ENCODE measurements at regions not wholly inside any gene's neighbourhood (a gene's known extent, or its start where the extent isn't known, plus 50 kb on each side); places are given as distances from the start of the nearest gene placed in this dataset.

DNA sequence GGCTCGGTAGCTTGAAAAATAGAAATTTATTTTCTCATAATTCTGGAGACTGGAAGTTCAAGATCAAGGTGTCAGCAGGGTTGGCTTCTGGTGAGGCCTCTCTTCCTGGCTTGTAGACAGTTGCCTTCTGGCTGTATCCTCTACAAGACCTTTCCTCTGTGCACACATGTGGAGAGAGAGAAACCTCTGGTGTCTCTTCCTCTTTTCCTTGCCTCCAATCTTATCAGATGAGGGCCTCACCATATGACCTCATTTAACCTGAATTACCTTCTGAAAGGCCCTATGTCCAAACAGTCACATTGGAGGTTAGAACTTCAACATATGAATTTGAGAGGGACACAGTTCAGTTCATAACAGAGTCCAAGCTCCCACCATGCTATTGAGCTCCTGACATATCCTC is 166.4 kb downstream of the TTC8 start:
- no peaks in the 10 kb centered on the region for H3K4me1 ChIP-seq (ENCODE audit: control insufficient read depth in 1 of 2, insufficient read depth in 2 of 2, low read length in 2 of 2)
- TF ChIP-seq, protein P1, sequence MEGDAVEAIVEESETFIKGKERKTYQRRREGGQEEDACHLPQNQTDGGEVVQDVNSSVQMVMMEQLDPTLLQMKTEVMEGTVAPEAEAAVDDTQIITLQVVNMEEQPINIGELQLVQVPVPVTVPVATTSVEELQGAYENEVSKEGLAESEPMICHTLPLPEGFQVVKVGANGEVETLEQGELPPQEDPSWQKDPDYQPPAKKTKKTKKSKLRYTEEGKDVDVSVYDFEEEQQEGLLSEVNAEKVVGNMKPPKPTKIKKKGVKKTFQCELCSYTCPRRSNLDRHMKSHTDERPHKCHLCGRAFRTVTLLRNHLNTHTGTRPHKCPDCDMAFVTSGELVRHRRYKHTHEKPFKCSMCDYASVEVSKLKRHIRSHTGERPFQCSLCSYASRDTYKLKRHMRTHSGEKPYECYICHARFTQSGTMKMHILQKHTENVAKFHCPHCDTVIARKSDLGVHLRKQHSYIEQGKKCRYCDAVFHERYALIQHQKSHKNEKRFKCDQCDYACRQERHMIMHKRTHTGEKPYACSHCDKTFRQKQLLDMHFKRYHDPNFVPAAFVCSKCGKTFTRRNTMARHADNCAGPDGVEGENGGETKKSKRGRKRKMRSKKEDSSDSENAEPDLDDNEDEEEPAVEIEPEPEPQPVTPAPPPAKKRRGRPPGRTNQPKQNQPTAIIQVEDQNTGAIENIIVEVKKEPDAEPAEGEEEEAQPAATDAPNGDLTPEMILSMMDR (IDR thresholded peaks at IDR 0.05): no peak
- H3K27ac ChIP-seq (ENCODE audit: low read depth in 1 of 2, low read length in 2 of 2): no peak overlapping the region
- H3K9ac ChIP-seq (ENCODE audit: insufficient read depth, low read length, poor library complexity, severe bottlenecking): no peak overlapping the region
- H3K4me3 ChIP-seq (replicated peaks in 1 of 3; ENCODE audit: low read depth in 2 of 3, low read length in 3 of 3): no peak overlapping the region
- H3K9me3 ChIP-seq (replicated peaks in 1 of 2; ENCODE audit: control insufficient read depth in 1 of 2, insufficient read depth in 1 of 2, low read length in 2 of 2): peaks cover 3 to 5% of the 10 kb centered on the region in 2 donors
- H3K27me3 Mint-ChIP-seq (ENCODE audit: low read depth in 3 of 3): peaks cover 2 to 8% (median 4%) of the 10 kb centered on the region in 3 donors
- H3K4me3 Mint-ChIP-seq: no peak overlapping the region
- DNase-seq: no peak
- no peak overlapping the region for H3K27ac Mint-ChIP-seq
- WGBS (ENCODE audit: insufficient coverage): no CpG with 5 or more reads among the region's 1 CpG
- no peaks in the 10 kb centered on the region for H3K36me3 Mint-ChIP-seq
- no peaks in the 10 kb centered on the region for H3K79me2 ChIP-seq (ENCODE audit: insufficient read depth, low read length)
- H3K4me1 Mint-ChIP-seq: no peaks in the 10 kb centered on the region
- H3K4me2 ChIP-seq (replicated peaks; ENCODE audit: extremely low read depth, low read length, poor library complexity, severe bottlenecking): no peak overlapping the region
- H3K9me3 Mint-ChIP-seq: peaks cover 0 to 19% (median 6%) of the 10 kb centered on the region in 7 donors
- H3K36me3 ChIP-seq (replicated peaks in 1 of 2; ENCODE audit: control insufficient read depth in 1 of 2, insufficient read depth in 2 of 2, low read length in 2 of 2): no peaks in the 10 kb centered on the region
- intact Hi-C loops (cut with micrococcal nuclease): no loop called here
- no peaks in the 10 kb centered on the region for H3K27me3 ChIP-seq (ENCODE audit: control insufficient read depth in 2 of 2, insufficient read depth in 2 of 2, low read length in 2 of 2)
- no peaks in the 10 kb centered on the region for H4K20me1 ChIP-seq (ENCODE audit: insufficient read depth, low read length)
- no peak overlapping the region for H2AFZ ChIP-seq (ENCODE audit: insufficient read depth, low read depth, low read length, poor library complexity, severe bottlenecking)

DNA sequence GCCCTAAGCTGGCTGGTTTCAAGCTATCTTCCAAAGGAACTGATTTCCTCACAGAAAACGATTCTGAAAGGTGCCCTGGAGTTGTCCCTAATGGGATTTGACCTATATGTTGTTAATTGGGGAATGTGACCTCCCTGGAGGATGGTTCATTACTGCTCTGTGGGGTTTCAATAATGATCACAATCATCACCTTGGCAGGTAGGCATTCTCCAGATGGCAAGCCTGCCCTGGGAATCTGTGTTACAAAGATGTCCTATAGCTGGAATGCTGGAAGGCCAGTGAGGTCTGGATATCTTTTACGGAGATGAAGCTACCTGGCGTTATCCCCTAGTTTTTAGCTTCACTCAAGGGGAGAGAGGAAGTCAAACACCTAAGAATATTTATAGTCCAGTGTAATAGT is 167.6 kb downstream of the TTC8 start:
- TF ChIP-seq, protein P1 (IDR thresholded peaks at IDR 0.05): no peak
- no peak overlapping the region for H3K4me2 ChIP-seq (replicated peaks; ENCODE audit: extremely low read depth, low read length, poor library complexity, severe bottlenecking)
- no peak overlapping the region for H3K27ac ChIP-seq (ENCODE audit: low read depth in 1 of 2, low read length in 2 of 2)

More for the DNA sequence above, 167.6 kb downstream of the TTC8 start:
- Histone ChIP-seq H3K27me3 (ENCODE audit: control insufficient read depth in 2 of 2, insufficient read depth in 2 of 2, low read length in 2 of 2) (no peaks in the 10 kb centered on the region), H3K9me3 (replicated peaks in 1 of 2; ENCODE audit: control insufficient read depth in 1 of 2, insufficient read depth in 1 of 2, low read length in 2 of 2) (peaks cover 0 to 5% of the 10 kb centered on the region in 2 donors), H3K79me2 (ENCODE audit: insufficient read depth, low read length) (no peaks in the 10 kb centered on the region), H3K36me3 (replicated peaks in 1 of 2; ENCODE audit: control insufficient read depth in 1 of 2, insufficient read depth in 2 of 2, low read length in 2 of 2) (no peaks in the 10 kb centered on the region), H3K4me3 (replicated peaks in 1 of 3; ENCODE audit: low read depth in 2 of 3, low read length in 3 of 3) (no peak overlapping the region), H3K9ac (ENCODE audit: insufficient read depth, low read length, poor library complexity, severe bottlenecking) (no peak overlapping the region), H2AFZ (ENCODE audit: insufficient read depth, low read depth, low read length, poor library complexity, severe bottlenecking) (no peak overlapping the region), H4K20me1 (ENCODE audit: insufficient read depth, low read length) (no peaks in the 10 kb centered on the region), H3K4me1 (ENCODE audit: control insufficient read depth in 1 of 2, insufficient read depth in 2 of 2, low read length in 2 of 2) (no peaks in the 10 kb centered on the region)
- Mint-ChIP-seq H3K27ac (no peak overlapping the region), H3K4me1 (no peaks in the 10 kb centered on the region), H3K27me3 (ENCODE audit: low read depth in 3 of 3) (peaks cover 3 to 8% (median 5%) of the 10 kb centered on the region in 3 donors), H3K36me3 (no peaks in the 10 kb centered on the region), H3K9me3 (peaks cover 0 to 17% (median 6%) of the 10 kb centered on the region in 7 donors), H3K4me3 (no peak overlapping the region)
- intact Hi-C loops (cut with micrococcal nuclease): no loop called here
- no CpG with 5 or more reads among the region's 3 CpGs for WGBS (ENCODE audit: insufficient coverage)
- no peak for DNase-seq
